ENCODE measurements at regions not wholly inside any gene's neighbourhood (a gene's known extent, or its start where the extent isn't known, plus 50 kb on each side); places are given as distances from the start of the nearest gene placed in this dataset.

DNA sequence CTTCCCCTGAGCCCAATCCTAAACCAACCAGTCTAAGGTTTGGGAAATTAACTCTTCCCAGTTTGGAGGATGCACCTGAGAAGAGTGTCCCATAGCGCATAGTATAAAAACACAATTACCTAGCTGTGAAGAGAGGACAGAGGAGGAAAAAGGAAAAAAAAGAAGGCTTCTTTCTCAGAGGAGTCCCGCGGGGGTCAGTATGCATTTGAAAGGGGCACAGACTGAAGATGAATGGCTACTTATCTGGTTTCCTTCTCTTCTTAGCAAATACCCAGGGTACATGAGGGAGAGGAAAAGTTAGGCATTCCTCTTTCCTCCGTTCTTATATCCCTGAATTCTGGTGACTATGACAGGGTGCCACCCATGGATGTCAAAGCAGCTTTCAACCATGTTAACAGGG lies 96.9 kb downstream of the TMEM47 start:
- no peaks in the 10 kb centered on the region for H3K36me3 ChIP-seq
- no peaks in the 10 kb centered on the region for H3K4me1 ChIP-seq
- no peak overlapping the region for H3K27ac ChIP-seq
- H3K27me3 ChIP-seq: no peaks in the 10 kb centered on the region
- no peaks in the 10 kb centered on the region for H3K9me3 ChIP-seq
- no peak overlapping the region for H3K4me3 ChIP-seq
- intact Hi-C loops (cut with DNase I; ENCODE audit: low total_unique reads): no loop called here
- no peak for DNase-seq
- TF ChIP-seq CTCF (IDR thresholded peaks at IDR 0.05) (no peak), POLR2A (IDR thresholded peaks at IDR 0.05) (no peak)

GRCh38 chrX:34559325-34559724 lies 97.8 kb downstream of the TMEM47 start:
- Histone ChIP-seq H3K27ac (no peak overlapping the region), H3K9me3 (no peaks in the 10 kb centered on the region), H3K36me3 (no peaks in the 10 kb centered on the region), H3K4me3 (no peak overlapping the region), H3K4me1 (no peaks in the 10 kb centered on the region), H3K27me3 (no peaks in the 10 kb centered on the region)
- intact Hi-C loops (cut with DNase I; ENCODE audit: low total_unique reads): no loop called here
- TF ChIP-seq CTCF (IDR thresholded peaks at IDR 0.05): no peak
- no peak for TF ChIP-seq POLR2A (IDR thresholded peaks at IDR 0.05)
- DNase-seq: no peak

GRCh38 chrX:34557733-34558132 lies 99.4 kb downstream of the TMEM47 start:
- Histone ChIP-seq H3K36me3 (no peaks in the 10 kb centered on the region), H3K27me3 (no peaks in the 10 kb centered on the region), H3K27ac (no peak overlapping the region), H3K4me3 (no peak overlapping the region), H3K9me3 (no peaks in the 10 kb centered on the region), H3K4me1 (no peaks in the 10 kb centered on the region)
- DNase-seq: no peak
- TF ChIP-seq POLR2A (IDR thresholded peaks at IDR 0.05) (no peak), CTCF (IDR thresholded peaks at IDR 0.05) (no peak)
- intact Hi-C loops (cut with DNase I; ENCODE audit: low total_unique reads): no loop called here

DNA sequence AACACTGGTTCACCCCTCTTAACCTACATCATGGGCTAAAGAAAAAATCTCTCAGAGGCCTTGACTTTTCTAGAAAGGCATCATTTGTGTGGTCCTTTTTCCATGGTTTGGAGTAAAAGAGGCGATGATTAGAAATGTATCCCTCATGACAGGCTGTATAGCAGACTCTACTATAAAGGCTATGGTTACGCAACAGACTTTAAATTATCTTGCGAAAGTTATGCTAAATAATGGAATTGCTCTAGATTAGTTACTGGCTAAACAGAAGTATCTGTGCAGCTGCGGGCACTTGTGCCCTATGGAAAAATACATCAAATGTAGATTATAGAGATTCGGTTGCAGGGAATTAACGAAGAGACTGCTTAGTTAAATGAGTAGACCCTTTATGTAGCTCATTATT lies 101.6 kb downstream of the TMEM47 start:
- no peak for DNase-seq
- no peak overlapping the region for H3K27ac ChIP-seq
- no peak for TF ChIP-seq CTCF (IDR thresholded peaks at IDR 0.05)
- no peak for TF ChIP-seq POLR2A (IDR thresholded peaks at IDR 0.05)
- H3K27me3 ChIP-seq: no peaks in the 10 kb centered on the region
- H3K9me3 ChIP-seq: no peaks in the 10 kb centered on the region
- H3K4me1 ChIP-seq: no peaks in the 10 kb centered on the region
- H3K4me3 ChIP-seq: no peak overlapping the region
- H3K36me3 ChIP-seq: no peaks in the 10 kb centered on the region
- intact Hi-C loops (cut with DNase I; ENCODE audit: low total_unique reads): no loop called here

DNA sequence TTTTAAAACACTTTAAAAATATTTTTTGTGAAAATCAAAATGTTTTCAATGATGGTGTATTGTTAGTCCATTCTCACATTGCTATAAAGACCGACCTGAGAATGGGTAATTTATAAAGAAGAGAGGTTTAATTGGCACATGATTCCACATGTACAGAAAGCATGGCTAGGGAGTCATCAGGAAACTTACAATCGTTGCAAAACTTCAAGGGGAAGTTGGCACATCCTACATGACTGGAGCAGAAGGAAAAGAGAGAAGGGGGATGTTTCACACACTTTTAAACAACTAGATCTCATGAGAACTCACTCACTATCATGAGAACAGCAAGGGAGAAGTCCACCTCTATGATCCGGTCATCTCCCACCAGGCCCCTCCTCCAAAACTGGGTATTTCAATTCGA lies 110.7 kb downstream of the TMEM47 start:
- no peak overlapping the region for H3K27ac ChIP-seq
- no peak overlapping the region for H3K4me3 ChIP-seq
- no peak for DNase-seq
- TF ChIP-seq POLR2A (IDR thresholded peaks at IDR 0.05): no peak
- no peak for TF ChIP-seq CTCF (IDR thresholded peaks at IDR 0.05)
- no peaks in the 10 kb centered on the region for H3K36me3 ChIP-seq
- H3K9me3 ChIP-seq: no peaks in the 10 kb centered on the region
- no peaks in the 10 kb centered on the region for H3K27me3 ChIP-seq
- intact Hi-C loops (cut with DNase I; ENCODE audit: low total_unique reads): no loop called here
- no peaks in the 10 kb centered on the region for H3K4me1 ChIP-seq

All from uterus (tissue), 3 donors.